GM12874 (cell line): ENCODE measurements at regions not wholly inside any gene's neighbourhood (a gene's known extent, or its start where the extent isn't known, plus 50 kb on each side); places are given as distances from the start of the nearest gene placed in this dataset.

ENCODE experiments used
- CTCF ChIP-seq: IDR thresholded peaks from 2 replicates; pipeline ENCODE4 v1.5.1; 2011; ENCODE audit warnings: low read depth, mild to moderate bottlenecking, control low read depth, low read length, moderate library complexity; ENCODE audit not compliant: insufficient read depth

- no peak for TF ChIP-seq CTCF
Observed at GRCh38 chr7:27346531-27347275, 104.1 kb downstream of the EVX1 start.

GRCh38 chr7:27347276-27347640 lies 104.7 kb downstream of the EVX1 start:
- TF ChIP-seq CTCF, result no peak

- TF ChIP-seq CTCF, result no peak
Observed at GRCh38 chr7:27349621-27350020, 107.0 kb downstream of the EVX1 start.

- TF ChIP-seq CTCF, result no peak
Observed at GRCh38 chr7:27351137-27351536, 108.5 kb downstream of the EVX1 start.

- TF ChIP-seq CTCF, result no peak
Observed at GRCh38 chr7:27351786-27352185, 109.2 kb downstream of the EVX1 start.

- TF ChIP-seq CTCF, result no peak
Observed at GRCh38 chr7:27359181-27360125, 116.9 kb downstream of the EVX1 start.

GRCh38 chr7:27361522-27361921 lies 118.9 kb downstream of the EVX1 start:
- no peak for TF ChIP-seq CTCF
